Ishikawa (cell line): ENCODE measurements at regions not wholly inside any gene's neighbourhood (a gene's known extent, or its start where the extent isn't known, plus 50 kb on each side); places are given as distances from the start of the nearest gene placed in this dataset.

Source experiments
- CEBPB ChIP-seq: IDR thresholded peaks from 2 replicates; pipeline ENCODE4 v1.6.1; 2012
- EP300 ChIP-seq: IDR thresholded peaks from 2 replicates; pipeline ENCODE4 v1.6.1; 2012; ENCODE audit warnings: borderline replicate concordance
- YY1 ChIP-seq: IDR thresholded peaks from 2 replicates; pipeline ENCODE4 v1.6.1; 2012; ENCODE audit warnings: low read depth
- TF ChIP-seq, protein P1 (sequence below): IDR thresholded peaks from 2 replicates; pipeline ENCODE4 v1.6.1; 2012

DNA sequence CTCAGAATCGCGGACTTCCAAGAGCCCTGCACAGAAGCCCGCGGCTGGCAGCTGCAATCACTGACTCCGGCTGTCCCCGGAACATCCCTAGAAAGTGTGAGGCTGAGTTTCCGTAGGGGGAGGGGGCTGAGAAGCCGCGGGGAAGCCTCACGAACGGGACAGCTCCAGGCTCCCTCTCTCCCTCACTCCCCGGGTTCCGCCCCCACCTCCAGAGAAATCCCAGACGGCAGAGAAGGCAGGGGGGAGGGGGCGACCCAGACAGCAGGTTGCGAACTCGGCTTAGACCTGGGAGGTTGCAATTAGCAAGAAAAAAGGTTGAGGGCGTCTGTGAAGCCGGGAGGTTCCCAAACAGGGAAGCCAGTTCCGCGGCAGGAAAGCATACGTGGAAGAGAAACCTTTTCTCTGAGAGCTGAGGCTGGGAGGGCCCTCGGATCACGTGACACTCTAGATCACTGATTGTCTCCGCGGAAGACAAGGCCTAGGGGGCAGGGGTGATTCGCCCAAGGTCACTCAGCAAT, 73.8 kb upstream of the CPLX2 start:
- TF ChIP-seq EP300: no peak
- TF ChIP-seq, protein P1, sequence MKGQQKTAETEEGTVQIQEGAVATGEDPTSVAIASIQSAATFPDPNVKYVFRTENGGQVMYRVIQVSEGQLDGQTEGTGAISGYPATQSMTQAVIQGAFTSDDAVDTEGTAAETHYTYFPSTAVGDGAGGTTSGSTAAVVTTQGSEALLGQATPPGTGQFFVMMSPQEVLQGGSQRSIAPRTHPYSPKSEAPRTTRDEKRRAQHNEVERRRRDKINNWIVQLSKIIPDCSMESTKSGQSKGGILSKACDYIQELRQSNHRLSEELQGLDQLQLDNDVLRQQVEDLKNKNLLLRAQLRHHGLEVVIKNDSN: 0 out of 2 replicates have a peak, but pooled peaks have one; percentile 34
- TF ChIP-seq YY1: no peak
- TF ChIP-seq CEBPB: no peak
